NCI-H2227 (cell line): ENCODE measurements at regions not wholly inside any gene's neighbourhood (a gene's known extent, or its start where the extent isn't known, plus 50 kb on each side); places are given as distances from the start of the nearest gene placed in this dataset.

Experiments used
- DNase-seq: peaks from one replicate; lab custom pipeline; 2025; ENCODE audit not compliant: unreplicated experiment; lab: John Stamatoyannopoulos, UW

- no peak for DNase-seq
Observed at GRCh38 chr10:10772411-10772810, 245.3 kb upstream of the CELF2 start.

- no peak for DNase-seq
Observed at GRCh38 chr10:10772874-10773508, 244.7 kb upstream of the CELF2 start.

- DNase-seq, result no peak
Observed at GRCh38 chr10:10774416-10774815, 243.3 kb upstream of the CELF2 start.

DNA sequence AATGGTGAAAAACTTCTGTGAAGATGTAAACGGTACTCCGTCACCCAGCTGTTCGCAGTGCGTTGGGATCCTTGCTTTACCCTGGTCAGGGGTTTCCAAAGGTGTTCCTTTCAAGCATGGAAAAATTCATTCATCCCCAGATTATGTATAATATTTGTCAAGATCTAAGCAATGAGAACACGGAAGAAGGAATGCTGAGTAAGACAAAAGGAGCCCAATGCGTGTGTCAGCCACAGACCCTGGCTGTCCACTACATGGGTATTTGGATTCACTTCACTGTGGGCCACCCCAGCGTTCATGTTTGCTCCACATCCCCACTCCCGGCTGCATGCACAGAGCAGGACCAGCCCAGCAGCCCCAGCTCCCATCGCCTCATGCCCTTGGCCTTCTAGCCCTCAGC is 241.3 kb upstream of the CELF2 start:
- no peak for DNase-seq

GRCh38 chr10:10777279-10777678 is 240.4 kb upstream of the CELF2 start:
- no peak for DNase-seq

- DNase-seq, result no peak
Observed at GRCh38 chr10:10777723-10778122, 239.9 kb upstream of the CELF2 start.

- no peak for DNase-seq
Observed at GRCh38 chr10:10778959-10779358, 238.7 kb upstream of the CELF2 start.

DNA sequence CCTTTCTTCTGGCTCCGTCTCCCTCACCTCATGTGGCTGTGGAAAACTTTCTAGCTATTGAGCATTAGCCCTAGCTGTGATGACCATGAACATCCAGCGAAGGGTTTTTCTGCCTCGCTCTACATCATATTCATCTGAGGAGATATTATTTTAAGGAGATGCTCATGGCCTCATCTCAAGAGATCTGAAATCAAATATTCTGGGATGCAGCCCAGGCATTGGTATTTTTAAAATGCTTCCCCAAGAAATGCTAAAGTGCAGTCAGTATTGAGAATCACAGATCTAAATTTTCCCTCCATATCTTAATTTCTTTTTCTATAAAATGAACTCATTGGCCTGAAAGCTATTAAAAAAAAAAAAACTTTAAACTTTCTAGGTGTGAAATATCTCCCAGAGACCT is 238.2 kb upstream of the CELF2 start:
- DNase-seq, result no peak

- no peak for DNase-seq
Observed at GRCh38 chr10:10780746-10781145, 236.9 kb upstream of the CELF2 start.

DNA sequence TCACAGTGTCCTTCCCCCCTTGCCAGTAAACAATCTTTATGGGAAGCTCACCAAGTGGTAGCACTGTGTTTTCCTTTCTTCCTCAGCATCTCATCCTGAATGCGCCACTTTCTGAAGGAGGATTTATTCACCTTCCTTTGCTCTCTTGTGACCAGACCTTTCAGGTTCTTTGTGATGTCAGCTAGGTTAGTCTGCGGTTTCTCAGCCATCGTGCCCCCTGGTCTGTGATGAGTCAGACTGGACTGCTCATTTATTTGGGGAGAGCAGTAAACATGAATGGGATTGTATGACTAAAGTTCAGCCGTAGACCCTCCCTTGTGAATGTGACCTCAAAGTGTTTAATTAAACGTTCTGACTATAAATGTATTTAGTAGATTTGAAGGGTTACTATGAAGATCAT is 235.1 kb upstream of the CELF2 start:
- no peak for DNase-seq

GRCh38 chr10:10785627-10786026 is 232.0 kb upstream of the CELF2 start:
- no peak for DNase-seq

GRCh38 chr10:10786109-10787090 is 231.3 kb upstream of the CELF2 start:
- DNase-seq, result no peak

GRCh38 chr10:10787586-10787985 is 230.1 kb upstream of the CELF2 start:
- no peak for DNase-seq

GRCh38 chr10:10788761-10789160 is 228.9 kb upstream of the CELF2 start:
- no peak for DNase-seq

- DNase-seq, result no peak
Observed at GRCh38 chr10:10791869-10792268, 225.8 kb upstream of the CELF2 start.

DNA sequence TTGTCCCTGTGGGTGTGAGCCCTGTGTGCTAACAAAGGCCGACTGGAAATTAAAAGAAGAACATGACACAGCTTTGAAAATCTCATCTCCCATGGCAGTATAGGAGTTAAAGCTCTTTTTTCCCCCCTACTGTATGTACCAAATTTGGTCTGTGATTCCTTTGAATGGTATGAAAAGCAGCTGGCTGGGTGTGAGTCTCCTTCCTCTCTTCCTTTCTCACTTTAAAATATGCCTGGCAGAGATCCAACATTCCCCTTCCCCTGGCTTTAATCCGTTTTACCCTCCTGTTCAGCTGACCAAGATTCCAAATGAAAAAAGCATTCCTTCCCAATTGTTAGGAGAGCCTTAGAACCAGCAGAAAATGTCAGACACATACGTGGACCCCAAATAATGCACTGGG is 225.0 kb upstream of the CELF2 start:
- no peak for DNase-seq

GRCh38 chr10:10794046-10794445 is 223.6 kb upstream of the CELF2 start:
- DNase-seq, result no peak

- no peak for DNase-seq
Observed at GRCh38 chr10:10794791-10795191, 222.9 kb upstream of the CELF2 start.

- DNase-seq, result no peak
Observed at GRCh38 chr10:10796061-10796773, 221.5 kb upstream of the CELF2 start.

DNA sequence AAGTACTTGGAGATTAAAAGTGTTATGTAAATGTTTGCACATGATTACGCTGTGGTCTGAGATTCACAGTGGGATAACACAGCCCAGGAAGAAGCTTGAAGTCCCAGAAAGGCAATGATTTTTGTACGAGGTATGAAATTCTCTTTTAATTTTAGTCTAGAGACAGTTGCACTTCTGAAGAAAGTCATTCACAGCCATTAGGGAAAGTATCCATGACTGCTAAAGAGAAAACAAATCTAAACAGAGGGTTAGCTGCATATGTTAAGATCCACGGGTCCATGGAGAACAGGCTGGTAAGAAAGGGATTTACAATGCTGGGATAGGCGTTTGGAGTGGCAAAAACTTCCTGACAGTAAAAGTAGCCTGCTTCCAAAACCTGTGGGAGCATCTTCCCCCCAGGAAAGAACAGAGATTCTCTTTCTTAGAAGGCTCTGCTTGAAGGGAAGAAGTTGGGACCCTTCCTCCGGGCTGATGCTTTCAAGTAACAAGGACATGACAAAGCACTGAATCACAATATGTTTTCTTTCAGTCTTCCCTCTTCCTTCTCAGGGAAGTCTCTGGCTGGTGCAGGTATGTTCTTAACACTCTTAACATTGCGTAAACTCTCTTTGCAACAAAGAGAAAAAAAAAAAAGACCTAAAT is 220.8 kb upstream of the CELF2 start:
- no peak for DNase-seq

DNA sequence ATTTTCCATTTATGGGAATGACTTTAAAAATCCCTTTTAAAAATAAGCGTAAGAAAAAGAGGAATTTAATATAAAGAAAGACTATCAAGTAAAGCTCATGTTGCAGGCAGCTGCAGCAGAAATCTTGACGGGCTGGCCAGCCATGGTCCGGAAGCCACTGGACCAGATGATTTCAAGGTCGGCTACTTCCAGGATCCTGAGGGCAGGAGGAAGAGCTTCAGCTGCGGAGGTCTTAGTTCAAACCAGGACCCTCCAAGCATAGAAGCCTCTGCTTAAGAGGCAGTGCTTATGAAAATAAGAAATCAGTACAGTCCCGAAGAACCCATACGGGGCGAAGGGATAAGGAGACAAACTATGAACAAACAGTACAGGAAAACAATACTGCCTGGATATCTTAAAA is 220.2 kb upstream of the CELF2 start:
- no peak for DNase-seq
